ENCODE measurements at regions not wholly inside any gene's neighbourhood (a gene's known extent, or its start where the extent isn't known, plus 50 kb on each side); places are given as distances from the start of the nearest gene placed in this dataset.
"Not testable (repeated sequence)": the region's sequence is repeated elsewhere in the genome, so short reads cannot be mapped to it uniquely, and the experiment has no call there.

- intact Hi-C loops (cut with micrococcal nuclease), result no loop called here
- Mint-ChIP-seq H3K4me1 (ENCODE audit: low read depth) (no peaks in the 10 kb centered on the region), H3K27me3 (ENCODE audit: low read depth) (peaks cover 2% of the 10 kb centered on the region), H3K27ac (no peak overlapping the region), H3K9me3 (peaks cover 18% of the 10 kb centered on the region), H3K36me3 (ENCODE audit: low read depth) (no peaks in the 10 kb centered on the region), H3K4me3 (no peak overlapping the region)
- CTCF ChIA-PET, result no interaction called here
- DNase-seq, result no peak
These were observed 314.0 kb upstream of the FAM98A start for GRCh38 chr2:33913071-33913616.

- DNase-seq, result no peak
- CTCF ChIA-PET, result no interaction called here
- Mint-ChIP-seq H3K27ac (no peak overlapping the region), H3K4me1 (ENCODE audit: low read depth) (no peaks in the 10 kb centered on the region), H3K9me3 (peaks cover 18% of the 10 kb centered on the region), H3K27me3 (ENCODE audit: low read depth) (peaks cover 2% of the 10 kb centered on the region), H3K36me3 (ENCODE audit: low read depth) (no peaks in the 10 kb centered on the region), H3K4me3 (no peak overlapping the region)
- intact Hi-C loops (cut with micrococcal nuclease), result no loop called here
These were observed 312.2 kb upstream of the FAM98A start for GRCh38 chr2:33911327-33911726.

GRCh38 chr2:33909945-33910695 is 311.0 kb upstream of the FAM98A start:
- peaks cover 2% of the 10 kb centered on the region for H3K27me3 Mint-ChIP-seq (ENCODE audit: low read depth)
- DNase-seq, result no peak
- H3K27ac Mint-ChIP-seq, result no peak overlapping the region
- intact Hi-C loops (cut with micrococcal nuclease), result no loop called here
- CTCF ChIA-PET, result no interaction called here
- no peaks in the 10 kb centered on the region for H3K36me3 Mint-ChIP-seq (ENCODE audit: low read depth)
- no peak overlapping the region for H3K4me3 Mint-ChIP-seq
- H3K4me1 Mint-ChIP-seq (ENCODE audit: low read depth), result no peaks in the 10 kb centered on the region
- peaks cover 16% of the 10 kb centered on the region for H3K9me3 Mint-ChIP-seq

- no peaks in the 10 kb centered on the region for H3K36me3 Mint-ChIP-seq (ENCODE audit: low read depth)
- peaks cover 4% of the 10 kb centered on the region for H3K9me3 Mint-ChIP-seq
- no peaks in the 10 kb centered on the region for H3K4me1 Mint-ChIP-seq (ENCODE audit: low read depth)
- peaks cover 2% of the 10 kb centered on the region for H3K27me3 Mint-ChIP-seq (ENCODE audit: low read depth)
- no peak overlapping the region for H3K27ac Mint-ChIP-seq
- intact Hi-C loops (cut with micrococcal nuclease), result no loop called here
- CTCF ChIA-PET, result no interaction called here
- no peak for DNase-seq
- no peak overlapping the region for H3K4me3 Mint-ChIP-seq
These were observed 308.8 kb upstream of the FAM98A start for GRCh38 chr2:33907866-33908265.

- intact Hi-C loops (cut with micrococcal nuclease); H3K4me1 Mint-ChIP-seq (ENCODE audit: low read depth); H3K4me3 Mint-ChIP-seq; DNase-seq; H3K36me3 Mint-ChIP-seq (ENCODE audit: low read depth); CTCF ChIA-PET; H3K27me3 Mint-ChIP-seq (ENCODE audit: low read depth); H3K27ac Mint-ChIP-seq; H3K9me3 Mint-ChIP-seq: not testable (repeated sequence)
These were observed 307.0 kb upstream of the FAM98A start for GRCh38 chr2:33906129-33906528.

- DNase-seq, result no peak
- Mint-ChIP-seq H3K27me3 (ENCODE audit: low read depth) (no peaks in the 10 kb centered on the region), H3K4me3 (no peak overlapping the region), H3K4me1 (ENCODE audit: low read depth) (no peaks in the 10 kb centered on the region), H3K36me3 (ENCODE audit: low read depth) (no peaks in the 10 kb centered on the region), H3K27ac (no peak overlapping the region), H3K9me3 (peaks cover 3% of the 10 kb centered on the region)
- CTCF ChIA-PET, result no interaction called here
- intact Hi-C loops (cut with micrococcal nuclease), result no loop called here
These were observed 305.7 kb upstream of the FAM98A start for GRCh38 chr2:33904801-33905200.

GRCh38 chr2:33903701-33904100 is 304.6 kb upstream of the FAM98A start:
- Mint-ChIP-seq H3K27me3 (ENCODE audit: low read depth) (no peaks in the 10 kb centered on the region), H3K4me1 (ENCODE audit: low read depth) (no peaks in the 10 kb centered on the region)

GRCh38 chr2:33903215-33903614 is 304.1 kb upstream of the FAM98A start:
- no peak for DNase-seq
- Mint-ChIP-seq H3K4me3 (no peak overlapping the region), H3K4me1 (ENCODE audit: low read depth) (no peaks in the 10 kb centered on the region), H3K27me3 (ENCODE audit: low read depth) (no peaks in the 10 kb centered on the region), H3K36me3 (ENCODE audit: low read depth) (no peaks in the 10 kb centered on the region), H3K27ac (no peak overlapping the region), H3K9me3 (peaks cover 3% of the 10 kb centered on the region)
- CTCF ChIA-PET, result no interaction called here
- intact Hi-C loops (cut with micrococcal nuclease), result no loop called here

More at GRCh38 chr2:33903701-33904100, 304.6 kb upstream of the FAM98A start:
- peaks cover 3% of the 10 kb centered on the region for H3K9me3 Mint-ChIP-seq
- DNase-seq, result no peak
- CTCF ChIA-PET, result no interaction called here
- intact Hi-C loops (cut with micrococcal nuclease), result no loop called here
- no peak overlapping the region for H3K4me3 Mint-ChIP-seq
- no peak overlapping the region for H3K27ac Mint-ChIP-seq
- H3K36me3 Mint-ChIP-seq (ENCODE audit: low read depth), result no peaks in the 10 kb centered on the region

GRCh38 chr2:33900610-33901009 is 301.5 kb upstream of the FAM98A start:
- no peaks in the 10 kb centered on the region for H3K27me3 Mint-ChIP-seq (ENCODE audit: low read depth)
- H3K9me3 Mint-ChIP-seq, result peaks cover 3% of the 10 kb centered on the region
- no peak overlapping the region for H3K27ac Mint-ChIP-seq
- H3K4me3 Mint-ChIP-seq, result no peak overlapping the region
- CTCF ChIA-PET, result no interaction called here
- H3K36me3 Mint-ChIP-seq (ENCODE audit: low read depth), result no peaks in the 10 kb centered on the region
- DNase-seq, result no peak
- H3K4me1 Mint-ChIP-seq (ENCODE audit: low read depth), result no peaks in the 10 kb centered on the region
- intact Hi-C loops (cut with micrococcal nuclease), result no loop called here

GRCh38 chr2:33897741-33898140 is 298.6 kb upstream of the FAM98A start:
- H3K27ac Mint-ChIP-seq, result no peak overlapping the region
- no peaks in the 10 kb centered on the region for H3K27me3 Mint-ChIP-seq (ENCODE audit: low read depth)
- intact Hi-C loops (cut with micrococcal nuclease), result no loop called here
- H3K4me1 Mint-ChIP-seq (ENCODE audit: low read depth), result no peaks in the 10 kb centered on the region
- H3K4me3 Mint-ChIP-seq, result no peak overlapping the region
- no peak for DNase-seq
- H3K9me3 Mint-ChIP-seq, result no peaks in the 10 kb centered on the region
- no peaks in the 10 kb centered on the region for H3K36me3 Mint-ChIP-seq (ENCODE audit: low read depth)
- CTCF ChIA-PET, result no interaction called here

- Mint-ChIP-seq H3K9me3 (no peaks in the 10 kb centered on the region), H3K27me3 (ENCODE audit: low read depth) (no peaks in the 10 kb centered on the region), H3K36me3 (ENCODE audit: low read depth) (no peaks in the 10 kb centered on the region), H3K4me3 (no peak overlapping the region), H3K4me1 (ENCODE audit: low read depth) (no peaks in the 10 kb centered on the region), H3K27ac (no peak overlapping the region)
- intact Hi-C loops (cut with micrococcal nuclease), result no loop called here
- CTCF ChIA-PET, result interaction anchor here (0.6 kb wide), 1 partner anchor 522 kb away, joined by 4 read pairs; no protein-coding TSS in a partner anchor
- DNase-seq, result no peak
These were observed 294.7 kb upstream of the FAM98A start for GRCh38 chr2:33893824-33894223.

- no peak for DNase-seq
- Mint-ChIP-seq H3K9me3 (no peaks in the 10 kb centered on the region), H3K36me3 (ENCODE audit: low read depth) (no peaks in the 10 kb centered on the region), H3K27ac (no peak overlapping the region), H3K27me3 (ENCODE audit: low read depth) (no peaks in the 10 kb centered on the region), H3K4me3 (no peak overlapping the region), H3K4me1 (ENCODE audit: low read depth) (no peaks in the 10 kb centered on the region)
- CTCF ChIA-PET, result no interaction called here
- intact Hi-C loops (cut with micrococcal nuclease), result no loop called here
These were observed 292.5 kb upstream of the FAM98A start for GRCh38 chr2:33891616-33892015.

GRCh38 chr2:33890686-33891085 is 291.6 kb upstream of the FAM98A start:
- CTCF ChIA-PET, result no interaction called here
- Mint-ChIP-seq H3K36me3 (ENCODE audit: low read depth) (no peaks in the 10 kb centered on the region), H3K9me3 (no peaks in the 10 kb centered on the region), H3K27me3 (ENCODE audit: low read depth) (no peaks in the 10 kb centered on the region), H3K4me1 (ENCODE audit: low read depth) (no peaks in the 10 kb centered on the region), H3K27ac (no peak overlapping the region), H3K4me3 (no peak overlapping the region)
- DNase-seq, result no peak
- intact Hi-C loops (cut with micrococcal nuclease), result no loop called here

All from activated naive CD4-positive, alpha-beta T cell treated with anti-CD3 and anti-CD28 coated beads for 36 hours (primary cell).